PC-3 (cell line): ENCODE measurements at regions not wholly inside any gene's neighbourhood (a gene's known extent, or its start where the extent isn't known, plus 50 kb on each side); places are given as distances from the start of the nearest gene placed in this dataset.

Experiments
- EZH2 ChIP-seq: fragments of 300-600 bp; sonication (generic); IDR thresholded peaks from one replicate; pipeline ENCODE4 v1.6.1; 2017; ENCODE audit warnings: antibody characterized with exemption, mild to moderate bottlenecking, low read length; ENCODE audit not compliant: unreplicated experiment
- EZH2phosphoT487 ChIP-seq: fragments of 300-600 bp; sonication (generic); IDR thresholded peaks from 2 replicates; pipeline ENCODE4 v1.6.1; 2018; ENCODE audit warnings: mild to moderate bottlenecking, antibody characterized with exemption, low read length, borderline replicate concordance
- TF ChIP-seq, protein P1 (sequence below): fragments of 300-600 bp; sonication (generic); conservative IDR thresholded peaks from 2 replicates; pipeline ENCODE4 v1.5.1; 2017; ENCODE audit warnings: antibody characterized with exemption, low read depth, mild to moderate bottlenecking, low read length

DNA sequence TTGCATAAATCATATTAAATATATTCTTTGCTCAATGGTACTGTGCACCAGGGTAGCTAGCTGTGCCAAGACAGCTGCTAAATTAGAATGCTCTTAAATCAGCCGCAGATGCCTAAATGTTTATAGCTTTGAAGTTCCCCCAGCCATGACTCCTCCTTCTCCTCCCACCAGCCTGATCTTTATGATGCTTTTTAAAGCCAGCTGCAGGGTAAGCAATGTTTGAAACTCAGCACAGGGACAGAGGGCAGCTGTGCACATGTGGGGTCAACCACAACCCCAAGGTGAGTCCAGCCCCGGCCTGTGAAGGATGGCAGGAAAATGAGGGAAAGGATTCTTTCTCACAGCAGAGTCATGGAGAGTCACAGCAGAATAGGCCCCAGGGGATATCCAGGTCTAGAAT lies 635.7 kb downstream of the UQCRFS1 start:
- TF ChIP-seq, protein P1, sequence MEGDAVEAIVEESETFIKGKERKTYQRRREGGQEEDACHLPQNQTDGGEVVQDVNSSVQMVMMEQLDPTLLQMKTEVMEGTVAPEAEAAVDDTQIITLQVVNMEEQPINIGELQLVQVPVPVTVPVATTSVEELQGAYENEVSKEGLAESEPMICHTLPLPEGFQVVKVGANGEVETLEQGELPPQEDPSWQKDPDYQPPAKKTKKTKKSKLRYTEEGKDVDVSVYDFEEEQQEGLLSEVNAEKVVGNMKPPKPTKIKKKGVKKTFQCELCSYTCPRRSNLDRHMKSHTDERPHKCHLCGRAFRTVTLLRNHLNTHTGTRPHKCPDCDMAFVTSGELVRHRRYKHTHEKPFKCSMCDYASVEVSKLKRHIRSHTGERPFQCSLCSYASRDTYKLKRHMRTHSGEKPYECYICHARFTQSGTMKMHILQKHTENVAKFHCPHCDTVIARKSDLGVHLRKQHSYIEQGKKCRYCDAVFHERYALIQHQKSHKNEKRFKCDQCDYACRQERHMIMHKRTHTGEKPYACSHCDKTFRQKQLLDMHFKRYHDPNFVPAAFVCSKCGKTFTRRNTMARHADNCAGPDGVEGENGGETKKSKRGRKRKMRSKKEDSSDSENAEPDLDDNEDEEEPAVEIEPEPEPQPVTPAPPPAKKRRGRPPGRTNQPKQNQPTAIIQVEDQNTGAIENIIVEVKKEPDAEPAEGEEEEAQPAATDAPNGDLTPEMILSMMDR: no peak
- TF ChIP-seq EZH2phosphoT487 (no peak), EZH2 (no peak)
